Fibroblast of pulmonary artery (primary cell): ENCODE measurements at regions not wholly inside any gene's neighbourhood (a gene's known extent, or its start where the extent isn't known, plus 50 kb on each side); places are given as distances from the start of the nearest gene placed in this dataset.

Source experiments
- DNase-seq: peaks from one replicate; pipeline ENCODE4 v3.0.0-alpha.2; 2010; ENCODE audit warnings: low read depth
- H3K4me3 ChIP-seq: replicated peaks from 2 replicates; pipeline ENCODE4 v1.5.1; 2011; ENCODE audit warnings: low read depth, mild to moderate bottlenecking, control low read depth, low read length, moderate library complexity
- TF ChIP-seq, protein P1 (sequence below): IDR thresholded peaks from 2 replicates; pipeline ENCODE4 v1.5.1; 2011; ENCODE audit warnings: mild to moderate bottlenecking, control low read depth, low read length, inconsistent platforms; ENCODE audit errors: missing control alignments

GRCh38 chr2:103887625-103888024 is 966.3 kb upstream of the POU3F3 start:
- no peak for DNase-seq
- TF ChIP-seq, protein P1, sequence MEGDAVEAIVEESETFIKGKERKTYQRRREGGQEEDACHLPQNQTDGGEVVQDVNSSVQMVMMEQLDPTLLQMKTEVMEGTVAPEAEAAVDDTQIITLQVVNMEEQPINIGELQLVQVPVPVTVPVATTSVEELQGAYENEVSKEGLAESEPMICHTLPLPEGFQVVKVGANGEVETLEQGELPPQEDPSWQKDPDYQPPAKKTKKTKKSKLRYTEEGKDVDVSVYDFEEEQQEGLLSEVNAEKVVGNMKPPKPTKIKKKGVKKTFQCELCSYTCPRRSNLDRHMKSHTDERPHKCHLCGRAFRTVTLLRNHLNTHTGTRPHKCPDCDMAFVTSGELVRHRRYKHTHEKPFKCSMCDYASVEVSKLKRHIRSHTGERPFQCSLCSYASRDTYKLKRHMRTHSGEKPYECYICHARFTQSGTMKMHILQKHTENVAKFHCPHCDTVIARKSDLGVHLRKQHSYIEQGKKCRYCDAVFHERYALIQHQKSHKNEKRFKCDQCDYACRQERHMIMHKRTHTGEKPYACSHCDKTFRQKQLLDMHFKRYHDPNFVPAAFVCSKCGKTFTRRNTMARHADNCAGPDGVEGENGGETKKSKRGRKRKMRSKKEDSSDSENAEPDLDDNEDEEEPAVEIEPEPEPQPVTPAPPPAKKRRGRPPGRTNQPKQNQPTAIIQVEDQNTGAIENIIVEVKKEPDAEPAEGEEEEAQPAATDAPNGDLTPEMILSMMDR: no peak
- no peak overlapping the region for H3K4me3 ChIP-seq

- no peak overlapping the region for H3K4me3 ChIP-seq
- TF ChIP-seq, protein P1: no peak
- no peak for DNase-seq
Measured at GRCh38 chr2:103896182-103896581, 957.7 kb upstream of the POU3F3 start.

GRCh38 chr2:103898561-103898960 is 955.4 kb upstream of the POU3F3 start:
- DNase-seq: no peak
- TF ChIP-seq, protein P1: no peak
- no peak overlapping the region for H3K4me3 ChIP-seq

- TF ChIP-seq, protein P1: no peak
- DNase-seq: no peak
- H3K4me3 ChIP-seq: no peak overlapping the region
Measured at GRCh38 chr2:103902347-103902746, 951.6 kb upstream of the POU3F3 start.

- DNase-seq: no peak
- H3K4me3 ChIP-seq: no peak overlapping the region
- TF ChIP-seq, protein P1: no peak
Measured at GRCh38 chr2:103921161-103921560, 932.8 kb upstream of the POU3F3 start.

- no peak overlapping the region for H3K4me3 ChIP-seq
- no peak for DNase-seq
Measured at GRCh38 chr2:103942199-103942598, 911.7 kb upstream of the POU3F3 start.

GRCh38 chr2:103945083-103945482 is 908.8 kb upstream of the POU3F3 start:
- TF ChIP-seq, protein P1: no peak
- no peak for DNase-seq
- no peak overlapping the region for H3K4me3 ChIP-seq

More at GRCh38 chr2:103942199-103942598, 911.7 kb upstream of the POU3F3 start:
- TF ChIP-seq, protein P1: no peak
